ENCODE measurements at regions not wholly inside any gene's neighbourhood (a gene's known extent, or its start where the extent isn't known, plus 50 kb on each side); places are given as distances from the start of the nearest gene placed in this dataset.

GRCh38 chrX:5290635-5291034 is 938.0 kb downstream of the NLGN4X start:
- no peak for TF ChIP-seq CTCF (IDR thresholded peaks at IDR 0.05)
- TF ChIP-seq POLR2AphosphoS5 (IDR thresholded peaks at IDR 0.05) = no peak
